Stimulated activated CD8-positive, alpha-beta memory T cell treated with anti-CD3 and anti-CD28 coated beads, Interleukin-15, amount 100 ng/mL, for 48 hours (primary cell): ENCODE measurements at regions not wholly inside any gene's neighbourhood (a gene's known extent, or its start where the extent isn't known, plus 50 kb on each side); places are given as distances from the start of the nearest gene placed in this dataset.
"Not testable (repeated sequence)": the region's sequence is repeated elsewhere in the genome, so short reads cannot be mapped to it uniquely, and the experiment has no call there.

Experiments used
- DNase-seq, 2 donors: peaks; one replicate each; pipeline ENCODE4 v3.0.0-alpha.2; 2020; ENCODE audit warnings: low read depth in 2 of 2

DNA sequence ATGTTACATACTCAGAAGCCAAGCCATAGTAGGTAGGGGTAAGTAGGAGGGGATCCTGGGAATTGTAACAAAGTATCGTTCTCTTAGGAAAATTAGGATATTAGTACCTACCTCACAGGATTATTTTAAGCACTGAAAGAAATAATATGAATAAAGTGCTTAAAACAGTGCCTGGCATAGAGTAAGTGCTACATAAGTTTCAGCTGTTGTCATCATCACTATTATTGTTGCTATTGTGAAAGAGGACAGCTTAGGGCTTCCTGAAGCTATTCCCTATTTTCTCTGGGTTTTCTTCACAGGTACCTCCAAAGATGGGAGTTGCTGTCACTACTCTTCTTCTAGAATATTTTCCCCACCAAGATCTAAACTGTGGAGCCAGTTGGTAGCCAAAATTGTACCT is 443.7 kb upstream of the FGF16 start:
- no peak for DNase-seq

DNA sequence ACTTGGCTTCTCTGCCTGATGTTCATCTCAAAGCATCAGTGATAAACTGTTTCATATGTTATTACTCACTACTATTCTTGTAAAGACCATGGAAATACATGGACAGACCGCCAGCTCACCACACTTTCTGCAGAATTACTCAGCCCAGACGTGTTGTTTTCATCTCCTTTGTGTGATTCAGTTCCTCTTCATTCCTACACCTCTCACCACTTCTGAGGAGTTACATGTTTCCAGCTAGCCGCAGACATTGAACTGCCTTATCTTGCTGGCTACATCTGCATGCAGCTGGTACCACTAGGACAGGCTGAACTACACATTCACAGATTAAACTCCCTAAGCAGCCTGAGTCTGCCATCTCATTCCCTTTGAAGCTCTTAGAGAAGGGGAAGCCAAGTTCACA is 443.2 kb upstream of the FGF16 start:
- peak; percentile 17 to 35 for DNase-seq

DNA sequence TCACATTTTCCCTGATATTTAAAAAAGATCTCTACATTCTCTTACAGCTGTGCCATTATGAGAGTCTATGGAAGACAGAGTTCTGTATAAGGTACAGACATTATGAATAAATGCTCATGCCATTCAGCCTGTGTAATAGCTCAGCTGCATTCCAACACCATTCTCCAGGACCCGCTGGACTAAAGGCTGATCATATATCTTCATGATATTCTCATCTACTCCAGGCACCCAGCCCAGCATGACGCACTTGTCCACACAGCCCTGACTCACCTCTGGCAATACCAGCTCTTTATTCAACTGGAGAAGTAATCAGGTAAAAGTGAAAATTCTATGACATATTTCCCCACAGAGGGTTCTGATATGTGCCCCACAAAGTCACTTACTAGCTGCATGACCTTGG is 437.5 kb upstream of the FGF16 start:
- no peak for DNase-seq

DNA sequence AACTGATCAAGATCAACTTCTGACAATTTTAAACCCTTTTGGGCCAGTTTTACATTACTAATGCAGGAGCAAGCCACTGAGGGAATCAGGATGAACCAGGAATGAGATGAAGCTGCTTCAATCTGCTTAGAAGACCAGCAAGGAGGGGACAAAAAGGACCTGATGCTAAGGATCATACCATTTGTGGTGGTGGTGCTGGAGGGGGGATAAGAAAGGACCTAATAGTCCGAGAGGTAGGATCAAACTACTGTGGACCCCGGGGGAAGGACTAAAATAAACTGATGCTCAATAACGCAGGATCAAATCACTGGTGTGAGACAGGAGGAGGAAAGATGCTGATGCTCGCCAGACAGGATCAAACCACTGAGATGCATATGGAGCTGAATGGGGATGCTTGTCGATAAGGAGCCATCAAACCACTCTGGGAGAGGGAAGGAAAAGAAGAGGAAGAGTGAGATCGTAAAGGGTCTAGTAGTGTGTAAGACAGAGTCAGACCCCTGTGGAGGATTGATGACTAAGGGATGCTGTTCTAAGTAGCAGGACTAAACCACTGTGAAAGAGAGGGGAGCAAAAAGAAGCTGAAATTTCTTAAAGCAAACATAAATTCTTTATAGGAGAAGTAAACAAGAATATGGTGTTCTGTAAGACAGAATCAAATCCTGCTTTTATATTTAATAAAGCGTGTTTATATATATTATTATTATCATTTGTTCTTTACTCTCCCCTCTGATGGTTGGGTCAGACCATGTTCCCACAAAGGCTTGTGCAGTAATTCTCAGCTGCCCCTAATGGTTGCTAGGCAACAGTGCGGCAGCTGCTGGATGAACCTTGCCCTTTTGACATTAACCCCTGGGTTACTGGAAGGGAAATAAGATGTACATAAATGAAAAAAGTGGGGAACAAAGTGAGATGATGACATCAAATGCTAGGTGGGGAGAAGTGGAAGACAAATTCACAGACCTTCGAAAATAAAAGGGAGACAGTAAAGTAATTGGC is 432.5 kb upstream of the FGF16 start:
- DNase-seq = no peak

DNA sequence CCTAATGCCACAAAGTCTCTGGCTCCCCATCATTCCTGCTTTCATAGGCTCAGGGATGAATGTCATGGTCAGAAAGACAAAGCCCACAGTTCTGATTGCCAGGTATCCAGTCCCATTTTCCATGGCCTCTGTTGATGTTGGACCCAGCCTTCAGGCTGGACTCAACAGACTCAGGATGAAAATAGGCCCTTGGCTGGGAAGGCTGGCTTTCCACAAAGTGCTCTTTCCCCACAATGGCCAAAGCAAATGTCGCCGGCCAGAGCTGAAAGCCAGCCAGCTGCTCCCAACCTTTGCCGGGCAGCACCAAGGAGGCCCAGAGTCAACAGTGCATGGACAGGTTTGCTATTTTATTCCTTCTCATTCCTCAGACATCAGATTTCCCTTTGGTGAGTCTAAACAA is 430.1 kb upstream of the FGF16 start:
- DNase-seq = no peak

DNA sequence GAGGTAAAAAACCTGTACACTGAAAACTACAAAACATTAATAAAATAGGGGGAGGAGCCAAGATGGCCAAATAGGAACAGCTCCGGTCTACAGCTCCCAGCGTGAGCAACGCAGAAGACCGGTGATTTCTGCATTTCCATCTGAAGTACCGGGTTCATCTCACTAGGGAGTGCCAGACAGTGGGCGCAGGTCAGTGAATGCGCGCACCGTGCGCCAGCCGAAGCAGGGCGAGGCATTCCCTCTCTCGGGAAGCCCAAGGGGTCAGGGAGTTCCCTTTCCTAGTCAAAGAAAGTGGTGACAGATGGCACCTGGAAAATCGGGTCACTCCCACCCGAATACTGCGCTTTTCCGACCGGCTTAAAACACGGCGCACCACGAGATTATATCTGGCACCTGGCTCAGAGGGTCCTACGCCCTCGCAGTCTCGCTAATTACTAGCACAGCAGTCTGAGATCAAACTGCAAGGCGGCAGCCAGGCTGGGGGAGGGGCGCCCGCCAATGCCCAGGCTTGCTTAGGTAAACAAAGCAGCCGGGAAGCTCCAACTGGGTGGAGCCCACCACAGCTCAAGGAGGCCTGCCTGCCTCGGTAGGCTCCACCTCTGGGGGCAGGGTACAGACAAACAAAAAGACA is 400.9 kb upstream of the FGF16 start:
- DNase-seq = not testable (repeated sequence)

DNA sequence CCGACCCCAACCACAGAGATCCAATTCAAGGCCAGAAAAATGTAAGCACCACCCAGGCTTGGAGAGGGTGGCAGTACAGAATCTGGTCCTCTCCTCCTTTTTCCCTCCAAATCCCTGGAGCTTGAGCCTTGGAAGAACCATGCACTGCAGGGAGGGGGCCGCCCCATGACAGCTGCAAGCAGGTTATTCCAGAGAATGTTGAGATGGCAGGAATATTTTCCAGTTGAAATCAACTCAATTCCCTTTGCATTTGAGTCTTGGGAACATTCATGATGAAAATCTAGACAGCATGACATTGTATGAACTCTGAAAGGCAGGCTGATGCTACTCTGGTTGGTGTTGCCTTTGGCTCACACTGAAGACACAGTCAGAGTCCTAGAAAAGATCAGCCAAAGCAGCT is 386.6 kb upstream of the FGF16 start:
- no peak for DNase-seq

DNA sequence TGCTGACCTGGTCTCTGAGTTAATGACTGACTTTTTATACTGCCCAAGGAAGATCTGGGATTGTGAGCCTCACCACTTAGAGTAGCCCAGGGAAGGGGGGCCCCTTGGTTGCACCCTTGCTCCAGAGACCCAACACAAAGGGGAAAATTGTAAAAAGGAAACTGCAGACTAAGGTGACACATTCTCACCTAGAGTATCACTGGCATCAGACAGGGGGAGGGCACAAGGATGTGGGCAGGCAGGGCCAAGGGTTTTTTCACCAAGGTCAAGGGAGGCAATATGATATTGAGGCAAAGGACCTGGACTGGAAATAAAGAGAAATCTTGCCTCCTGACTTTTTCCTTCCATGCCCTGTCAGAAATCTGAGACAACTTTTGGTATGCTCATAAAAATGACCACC is 386.2 kb upstream of the FGF16 start:
- DNase-seq = no peak

DNA sequence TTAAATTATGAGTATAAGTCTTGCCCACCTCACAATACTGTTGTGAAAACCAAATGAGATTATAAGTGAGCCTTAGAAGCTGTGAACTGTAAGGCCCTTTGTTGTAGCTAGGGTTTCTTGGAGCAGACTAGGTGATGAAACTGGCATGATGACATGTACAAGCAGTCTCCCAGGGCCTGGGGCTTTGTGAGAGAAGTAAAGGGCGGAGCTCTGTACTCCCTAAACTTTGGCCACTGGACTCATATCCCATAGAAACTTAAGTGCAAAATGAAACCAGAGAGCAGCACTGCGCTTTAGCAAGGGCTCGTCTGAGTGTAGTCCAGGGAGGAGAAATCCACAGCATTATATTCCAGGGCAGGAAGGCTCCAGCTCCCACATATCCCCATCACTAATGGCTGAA is 385.6 kb upstream of the FGF16 start:
- no peak for DNase-seq

DNA sequence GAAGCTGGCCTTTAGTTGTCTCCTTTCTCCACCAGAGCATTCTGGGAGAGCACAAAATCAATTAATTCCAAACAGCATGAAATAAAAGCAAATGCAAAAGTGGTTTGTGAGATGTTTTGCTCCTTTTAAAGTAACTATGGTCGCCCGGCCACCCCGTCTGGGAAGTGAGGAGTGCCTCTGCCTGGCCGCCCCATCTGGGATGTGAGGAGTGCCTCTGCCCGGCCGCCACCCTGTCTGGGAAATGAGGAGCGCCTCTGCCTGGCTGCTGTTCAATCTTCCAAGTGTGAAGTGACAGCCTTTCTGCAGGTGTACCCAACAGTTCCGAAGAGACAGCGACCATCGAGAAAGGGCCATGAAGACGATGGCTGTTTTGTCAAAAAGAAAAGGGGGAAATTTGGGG is 381.3 kb upstream of the FGF16 start:
- no peak for DNase-seq

DNA sequence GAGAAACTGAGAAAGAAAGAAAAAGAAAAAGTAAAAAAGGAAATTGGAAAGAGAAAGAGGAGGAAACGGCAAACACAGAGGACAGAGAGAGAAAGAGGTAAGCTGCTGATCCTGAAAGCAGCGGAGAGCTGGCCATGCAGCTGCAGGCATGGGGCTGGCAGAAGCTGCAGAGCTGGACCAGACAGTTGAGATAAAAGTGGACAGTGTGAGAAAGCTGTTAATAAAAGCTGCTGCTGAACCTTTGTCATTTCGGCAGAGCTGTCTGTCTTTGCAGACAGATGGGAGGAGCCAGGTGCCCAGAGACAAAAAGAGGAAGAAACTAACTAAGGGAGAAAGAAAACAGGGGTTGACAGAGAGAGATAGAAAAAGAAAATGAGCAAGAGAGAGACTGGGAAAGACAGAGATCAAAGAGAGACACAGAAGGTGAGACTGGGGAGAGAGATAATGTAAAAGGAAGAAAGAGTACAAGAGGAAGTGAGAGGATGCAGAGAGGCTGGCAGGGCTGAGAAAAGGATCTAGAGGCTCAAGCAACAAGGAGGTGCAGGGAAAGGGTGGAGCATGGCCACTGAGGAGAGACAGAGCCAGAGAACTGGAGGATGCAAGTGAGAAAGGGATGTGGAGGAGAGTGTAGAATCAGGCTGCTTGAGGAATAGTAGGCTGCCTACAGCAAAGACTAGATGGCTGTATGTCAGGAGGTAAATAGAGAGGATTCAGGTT is 376.8 kb upstream of the FGF16 start:
- DNase-seq = no peak

DNA sequence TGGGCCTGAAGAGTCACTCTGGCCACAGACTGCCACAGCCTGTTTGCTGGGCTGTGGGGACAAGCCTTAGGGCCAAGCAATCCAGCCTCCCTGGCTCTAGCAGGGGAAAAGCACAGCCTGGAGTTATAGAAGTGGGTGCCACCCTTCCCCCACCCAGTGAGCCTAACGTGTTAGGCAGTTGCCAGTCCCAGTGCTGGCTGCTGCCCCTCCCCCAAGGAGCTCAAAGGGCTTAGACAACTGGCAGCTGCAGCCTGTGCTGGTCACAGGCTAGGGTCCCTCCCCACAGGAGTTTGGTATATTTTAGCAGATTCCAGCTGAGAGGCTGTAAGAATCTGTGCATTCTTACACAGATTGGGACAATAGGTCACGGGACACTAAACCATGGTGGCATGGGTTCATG is 370.3 kb upstream of the FGF16 start:
- DNase-seq = no peak

DNA sequence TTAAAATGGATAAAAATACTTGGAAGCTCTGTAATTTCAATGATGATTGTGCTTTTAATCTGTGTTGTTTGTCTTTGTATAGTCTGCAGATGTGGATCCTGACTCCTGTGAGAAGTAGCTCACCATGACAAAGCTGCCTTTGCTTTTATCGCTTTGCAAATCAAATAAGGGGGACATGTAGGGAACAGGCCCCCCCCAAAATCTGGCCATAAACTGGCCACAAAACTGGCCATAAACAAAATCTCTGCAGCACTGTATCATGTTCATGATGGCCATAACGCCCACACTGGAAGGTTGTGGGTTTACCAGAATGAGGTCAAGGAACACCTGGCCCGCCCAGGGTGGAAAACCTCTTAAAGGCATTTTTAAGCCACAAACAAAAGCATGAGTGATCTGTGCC is 366.0 kb upstream of the FGF16 start:
- DNase-seq = not testable (repeated sequence)

DNA sequence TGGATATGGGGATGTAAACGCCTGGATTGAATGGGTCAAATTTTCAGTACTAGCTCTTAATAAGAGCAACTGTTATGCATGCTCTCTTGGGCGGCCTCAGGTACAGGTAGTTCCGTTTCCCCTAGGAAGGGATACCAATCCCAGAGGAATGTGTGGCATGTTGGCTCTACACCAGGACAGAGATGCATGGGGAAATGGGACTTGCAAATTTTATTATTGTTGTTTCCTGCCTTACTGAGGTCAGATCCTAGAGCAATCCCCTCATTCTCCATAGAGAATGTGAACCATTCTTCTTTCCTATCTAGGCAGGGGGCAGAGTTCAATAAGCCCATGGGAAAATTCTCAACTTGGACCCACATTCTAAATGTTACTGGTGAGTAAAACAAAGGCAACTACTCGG is 361.8 kb upstream of the FGF16 start:
- no peak for DNase-seq

DNA sequence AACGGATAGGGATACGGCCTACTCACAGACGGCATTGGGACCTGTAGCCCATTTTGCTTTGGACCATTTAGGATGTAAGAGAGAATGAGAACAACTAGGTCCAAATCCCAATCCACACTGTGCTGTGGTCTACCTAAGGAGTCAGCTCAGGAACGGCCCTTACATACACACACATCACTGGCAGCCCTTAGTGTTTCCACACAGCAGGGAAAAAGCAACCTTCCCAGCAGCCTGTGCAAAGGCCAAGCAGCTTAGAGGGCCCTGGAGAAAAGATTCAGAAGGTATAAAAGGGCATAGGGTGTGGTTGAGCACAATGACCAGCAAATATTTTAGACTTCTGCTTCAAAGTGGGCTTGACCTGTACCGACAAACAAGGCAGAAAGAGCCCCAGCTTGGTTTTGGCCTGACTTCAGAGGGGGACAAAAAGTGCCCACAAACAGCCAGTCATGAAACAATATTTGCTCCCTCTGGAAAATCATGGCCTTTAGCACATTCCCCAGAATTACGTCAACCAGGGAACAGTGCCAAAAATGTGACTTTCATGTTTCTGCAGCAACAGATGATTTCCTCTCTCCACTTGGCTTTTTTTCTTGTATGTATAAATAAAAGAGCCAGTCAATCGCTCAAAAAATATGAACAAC is 359.5 kb upstream of the FGF16 start:
- no peak for DNase-seq

DNA sequence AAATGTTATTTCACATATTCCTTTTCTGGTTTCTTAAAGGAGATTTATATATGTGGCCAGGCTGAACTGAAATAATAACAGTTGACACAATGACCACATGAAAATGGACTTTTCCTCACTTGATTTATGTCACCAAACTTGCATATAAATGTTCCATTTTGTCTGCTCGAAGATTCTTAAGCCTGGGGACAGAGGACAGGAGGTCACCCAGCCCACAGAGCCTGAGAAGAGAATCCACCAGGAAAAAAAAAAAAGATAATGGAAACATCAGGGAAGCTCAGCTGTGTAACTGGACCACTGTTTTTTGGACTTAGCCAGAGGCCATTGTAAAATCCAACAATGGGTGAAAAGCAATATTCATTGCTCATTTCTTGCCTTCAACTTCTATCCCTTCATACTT is 359.0 kb upstream of the FGF16 start:
- DNase-seq = no peak

DNA sequence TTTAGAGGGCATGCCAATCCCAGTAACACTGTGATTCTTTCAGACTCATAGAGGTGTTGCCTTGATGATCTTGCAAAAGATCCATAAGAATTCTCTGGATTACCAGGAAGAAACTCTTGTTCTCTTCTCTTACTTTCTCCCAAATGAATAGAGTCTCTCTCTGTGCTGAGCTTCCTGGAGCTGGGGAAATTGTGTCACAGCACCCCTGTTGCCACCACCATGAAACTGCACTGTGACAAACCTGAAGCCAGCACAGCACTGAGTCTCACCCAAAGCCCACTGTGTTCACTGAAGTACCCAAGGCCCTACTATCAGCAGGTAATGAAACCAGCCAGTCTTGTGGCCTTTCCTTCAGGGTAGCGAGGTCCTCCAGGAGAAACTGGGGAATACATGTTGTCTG is 332.7 kb upstream of the FGF16 start:
- DNase-seq = no peak

DNA sequence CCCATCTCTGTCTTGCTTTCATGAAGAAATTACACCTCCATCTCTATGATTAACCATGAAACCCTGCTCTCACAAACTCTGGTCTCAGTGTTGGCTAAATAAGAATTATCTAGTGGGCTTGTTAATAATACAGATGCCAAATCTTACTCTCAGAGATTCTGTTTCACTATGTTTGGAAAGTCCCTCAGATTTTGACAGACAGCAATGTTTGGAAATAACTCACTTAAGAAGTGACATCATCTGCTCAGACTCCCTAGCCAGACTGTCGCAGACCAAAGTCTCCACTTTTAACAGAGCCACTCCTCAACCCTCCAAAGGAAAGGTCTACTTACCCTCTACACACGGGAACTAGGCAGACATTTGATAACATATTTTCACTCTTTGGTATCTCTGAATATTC is 328.5 kb upstream of the FGF16 start:
- no peak for DNase-seq

DNA sequence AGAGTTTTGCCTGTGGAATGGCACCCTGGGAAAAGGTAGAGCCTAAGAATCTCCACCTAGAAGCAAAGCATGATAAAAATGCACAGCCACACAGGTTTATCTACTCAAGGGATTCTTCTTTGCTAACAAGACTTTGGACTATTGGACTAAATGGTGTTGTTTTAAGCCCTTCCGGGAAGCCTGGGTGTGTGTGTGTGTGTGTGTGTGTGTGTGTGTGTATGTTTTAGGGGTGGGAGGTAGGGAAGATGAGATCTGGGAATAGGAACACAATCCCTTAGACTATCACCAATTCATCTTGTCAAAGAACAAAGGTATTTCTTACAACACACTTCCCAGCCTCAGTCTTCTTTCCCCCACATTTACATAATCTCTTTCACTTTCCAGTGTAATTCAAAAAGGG is 327.5 kb upstream of the FGF16 start:
- no peak for DNase-seq

DNA sequence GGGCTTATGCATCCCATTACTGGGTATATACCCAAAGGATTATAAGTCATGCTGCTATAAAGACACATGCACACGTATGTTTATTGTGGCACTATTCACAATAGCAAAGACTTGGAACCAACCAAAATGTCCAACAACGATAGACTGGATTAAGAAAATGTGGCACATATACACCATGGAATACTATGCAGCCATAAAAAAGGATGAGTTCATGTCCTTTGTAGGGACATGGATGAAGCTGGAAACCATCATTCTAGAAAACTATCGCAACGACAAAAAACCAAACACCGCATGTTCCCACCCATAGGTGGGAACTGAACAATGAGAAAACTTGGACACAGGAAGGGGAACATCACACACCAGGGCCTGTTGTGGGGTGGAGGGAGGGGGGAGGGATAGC is 323.3 kb upstream of the FGF16 start:
- DNase-seq = not testable (repeated sequence)

DNA sequence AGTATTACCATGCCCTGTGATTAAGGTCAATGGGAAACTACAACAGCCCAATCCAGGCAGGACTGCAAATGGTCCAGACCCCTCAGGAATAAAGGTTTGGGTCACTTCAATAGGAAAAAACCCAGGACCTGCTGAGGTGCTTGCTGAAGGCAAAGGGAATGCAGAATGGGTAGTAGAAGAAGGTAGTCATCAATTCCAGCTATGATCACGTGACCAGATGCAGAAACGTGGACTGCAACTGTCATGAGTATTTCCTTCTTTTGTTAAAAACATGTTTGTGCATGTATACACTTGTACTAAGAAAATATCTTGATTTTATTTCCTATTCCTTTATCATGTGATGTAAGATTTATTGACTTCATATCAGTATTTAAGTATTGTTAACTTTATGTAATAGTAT is 319.6 kb upstream of the FGF16 start:
- DNase-seq = not testable (repeated sequence)

DNA sequence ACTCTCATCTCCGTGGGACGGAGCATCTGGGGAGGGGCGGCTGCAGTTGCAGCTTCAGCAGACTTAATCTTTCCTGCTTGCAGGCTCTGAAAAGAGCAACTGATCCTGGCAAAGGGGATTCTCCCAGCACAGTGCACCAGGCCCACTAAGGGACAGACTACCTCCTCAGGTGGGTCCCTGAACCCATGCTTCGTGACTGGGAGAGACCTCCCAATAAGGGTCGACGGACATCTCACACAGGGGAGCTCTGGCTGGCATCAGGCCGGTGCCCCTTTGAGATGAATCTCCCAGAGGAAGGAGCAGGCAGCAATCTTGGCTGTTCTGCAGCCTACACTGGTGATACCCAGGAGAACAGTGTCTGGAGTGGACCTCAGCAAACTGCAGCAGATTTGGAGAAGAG is 303.3 kb upstream of the FGF16 start:
- DNase-seq = no peak
